Vagina (tissue), 2 donors: ENCODE measurements at regions not wholly inside any gene's neighbourhood (a gene's known extent, or its start where the extent isn't known, plus 50 kb on each side); places are given as distances from the start of the nearest gene placed in this dataset.

Experiments
- DNase-seq, 2 donors: peaks; one replicate each; pipeline ENCODE4 v3.0.0-alpha.2; 2017; ENCODE audit errors: extremely low spot score in 2 of 2
- H3K27ac ChIP-seq: fragments of 200-600 bp; sonication (generic); one replicate; pipeline ENCODE4 v1.5.1; 2019
- H3K27me3 ChIP-seq: fragments of 200-600 bp; sonication (generic); one replicate; pipeline ENCODE4 v1.5.1; 2019
- H3K36me3 ChIP-seq, 2 donors: fragments of 200-600 bp; sonication (generic); one replicate each; pipeline ENCODE4 v1.5.1; 2017 to 2019
- H3K4me1 ChIP-seq: fragments of 200-600 bp; sonication (generic); one replicate; pipeline ENCODE4 v1.5.1; 2019
- H3K4me3 ChIP-seq, 2 donors: fragments of 200-600 bp; sonication (generic); 1 replicate in 1 of 2; 2 replicates in 1 of 2; pipeline ENCODE4 v1.5.1; 2016 to 2019
- H3K9me3 ChIP-seq: fragments of 200-600 bp; sonication (generic); one replicate; pipeline ENCODE4 v1.5.1; 2019
- CTCF ChIP-seq, 3 experiments: fragments of 450-650 bp in 2 of 3; fragments of 200-600 bp in 1 of 3; sonication (generic) in 1 of 3; IDR thresholded peaks; one replicate each; pipeline ENCODE4 v1.5.1; 2017 to 2019; ENCODE audit warnings: antibody characterized with exemption in 3 of 3, mild to moderate bottlenecking in 2 of 3, moderate library complexity in 2 of 3
- POLR2A ChIP-seq, 2 donors: fragments of 450-650 bp; IDR thresholded peaks; one replicate each; pipeline ENCODE4 v1.6.1; 2017; ENCODE audit warnings: antibody characterized with exemption in 2 of 2, mild to moderate bottlenecking in 2 of 2, moderate library complexity in 2 of 2
- POLR2AphosphoS5 ChIP-seq, 2 donors: sonication (generic); formaldehyde crosslinking; IDR thresholded peaks; one replicate each; pipeline ENCODE4 v1.9.0; 2017; ENCODE audit warnings: antibody characterized with exemption in 2 of 2, mild to moderate bottlenecking in 2 of 2, low read depth in 1 of 2; ENCODE audit not compliant: insufficient read depth in 1 of 2
- intact Hi-C: fragments of 100-400 bp; cut with DNase I; formaldehyde crosslinking; loops from one replicate; pipeline ENCODE4 v1.15.1; 2023

GRCh38 chrX:69313617-69314290 lies 148.5 kb upstream of the PJA1 start:
- no peak for TF ChIP-seq POLR2A (IDR thresholded peaks at IDR 0.05)
- no peak for TF ChIP-seq CTCF (IDR thresholded peaks at IDR 0.05)
- no peak for TF ChIP-seq POLR2AphosphoS5 (IDR thresholded peaks at IDR 0.05; ENCODE audit: insufficient read depth in 1 of 2, low read depth in 1 of 2)
- H3K9me3 ChIP-seq = no peaks in the 10 kb centered on the region
- H3K27me3 ChIP-seq = no peaks in the 10 kb centered on the region
- DNase-seq = peak; percentile 20 to 64
- H3K27ac ChIP-seq = no peak overlapping the region
- no peaks in the 10 kb centered on the region for H3K36me3 ChIP-seq
- no peaks in the 10 kb centered on the region for H3K4me1 ChIP-seq
- H3K4me3 ChIP-seq = no peak overlapping the region
- intact Hi-C loops = no loop called here

- Histone ChIP-seq H3K27me3 (no peaks in the 10 kb centered on the region), H3K4me3 (no peak overlapping the region), H3K27ac (no peak overlapping the region), H3K36me3 (no peaks in the 10 kb centered on the region), H3K4me1 (no peaks in the 10 kb centered on the region), H3K9me3 (no peaks in the 10 kb centered on the region)
- intact Hi-C loops = no loop called here
- no peak for TF ChIP-seq CTCF (IDR thresholded peaks at IDR 0.05)
- no peak for TF ChIP-seq POLR2A (IDR thresholded peaks at IDR 0.05)
- TF ChIP-seq POLR2AphosphoS5 (IDR thresholded peaks at IDR 0.05; ENCODE audit: insufficient read depth in 1 of 2, low read depth in 1 of 2) = no peak
- DNase-seq = peak; percentile 44 to 92
These were observed 146.8 kb upstream of the PJA1 start for GRCh38 chrX:69311936-69312670.

GRCh38 chrX:69309074-69309792 lies 144.0 kb upstream of the PJA1 start:
- TF ChIP-seq POLR2A (IDR thresholded peaks at IDR 0.05) = no peak
- no peak for TF ChIP-seq POLR2AphosphoS5 (IDR thresholded peaks at IDR 0.05; ENCODE audit: insufficient read depth in 1 of 2, low read depth in 1 of 2)
- no peak for TF ChIP-seq CTCF (IDR thresholded peaks at IDR 0.05)
- Histone ChIP-seq H3K36me3 (no peaks in the 10 kb centered on the region), H3K27ac (no peak overlapping the region), H3K9me3 (no peaks in the 10 kb centered on the region), H3K27me3 (no peaks in the 10 kb centered on the region), H3K4me1 (no peaks in the 10 kb centered on the region), H3K4me3 (no peak overlapping the region)
- intact Hi-C loops = no loop called here
- no peak for DNase-seq

- DNase-seq = no peak
- Histone ChIP-seq H3K27me3 (no peaks in the 10 kb centered on the region), H3K27ac (no peak overlapping the region), H3K9me3 (no peaks in the 10 kb centered on the region), H3K36me3 (no peaks in the 10 kb centered on the region), H3K4me3 (no peak overlapping the region), H3K4me1 (no peaks in the 10 kb centered on the region)
- TF ChIP-seq POLR2A (IDR thresholded peaks at IDR 0.05) (no peak), CTCF (IDR thresholded peaks at IDR 0.05) (no peak), POLR2AphosphoS5 (IDR thresholded peaks at IDR 0.05; ENCODE audit: insufficient read depth in 1 of 2, low read depth in 1 of 2) (no peak)
- intact Hi-C loops = no loop called here
These were observed 142.5 kb upstream of the PJA1 start for GRCh38 chrX:69307756-69308155.
